ENCODE measurements at regions not wholly inside any gene's neighbourhood (a gene's known extent, or its start where the extent isn't known, plus 50 kb on each side); places are given as distances from the start of the nearest gene placed in this dataset.

- Mint-ChIP-seq H3K27me3 (ENCODE audit: low read depth) (no peaks in the 10 kb centered on the region; the same call in 1 of the 2 replicates), H3K4me3 (no peak overlapping the region), H3K9me3 (peaks cover 76% of the 10 kb centered on the region), H3K36me3 (peaks cover 61% of the 10 kb centered on the region), H3K4me1 (no peaks in the 10 kb centered on the region), H3K27ac (no peak overlapping the region)
- TF ChIP-seq E2F5 (CRISPR knock-in tag; IDR thresholded peaks at IDR 0.05) = no peak
- DNase-seq (ENCODE audit: low spot score) (no peak), ATAC-seq (no peak)
- ChIA-PET CTCF (no interaction called here), POLR2A (no interaction called here)
Observed at GRCh38 chr18:71107244-71107643, 818.4 kb downstream of the SOCS6 start.

GRCh38 chr18:71106701-71107100 is 817.9 kb downstream of the SOCS6 start:
- no peak for DNase-seq (ENCODE audit: low spot score)
- H3K27me3 Mint-ChIP-seq (ENCODE audit: low read depth) = no peaks in the 10 kb centered on the region; the same call in 1 of the 2 replicates
- H3K36me3 Mint-ChIP-seq = peaks cover 61% of the 10 kb centered on the region
- peaks cover 75% of the 10 kb centered on the region for H3K9me3 Mint-ChIP-seq
- ATAC-seq = no peak
- no peak overlapping the region for H3K4me3 Mint-ChIP-seq
- H3K27ac Mint-ChIP-seq = no peak overlapping the region
- no peaks in the 10 kb centered on the region for H3K4me1 Mint-ChIP-seq
- CTCF ChIA-PET = no interaction called here
- POLR2A ChIA-PET = no interaction called here
- TF ChIP-seq ZNF281 (CRISPR knock-in tag; IDR thresholded peaks at IDR 0.05) (no peak), SMAD4 (CRISPR knock-in tag; IDR thresholded peaks at IDR 0.05) (no peak), E2F1 (CRISPR knock-in tag; IDR thresholded peaks at IDR 0.05) (no peak), USF1 (CRISPR knock-in tag; IDR thresholded peaks at IDR 0.05) (no peak), AR (CRISPR knock-in tag; IDR thresholded peaks at IDR 0.05) (no peak), ESRRA (CRISPR knock-in tag; IDR thresholded peaks at IDR 0.05; ENCODE audit: borderline replicate concordance) (no peak), ZNF263 (CRISPR knock-in tag; IDR thresholded peaks at IDR 0.05; ENCODE audit: low read depth) (no peak), PRDM15 (CRISPR knock-in tag; IDR thresholded peaks at IDR 0.05) (no peak), ZNF425 (CRISPR knock-in tag; conservative IDR thresholded peaks at IDR 0.05) (no peak), ZMAT4 (CRISPR knock-in tag; IDR thresholded peaks at IDR 0.05) (no peak), JUN (CRISPR knock-in tag; IDR thresholded peaks at IDR 0.05) (no peak), FOXP4 (CRISPR knock-in tag; IDR thresholded peaks at IDR 0.05) (no peak), ZNF671 (CRISPR knock-in tag; IDR thresholded peaks at IDR 0.05) (no peak), ZNF138 (CRISPR knock-in tag; conservative IDR thresholded peaks at IDR 0.05) (no peak), RORB (CRISPR knock-in tag; IDR thresholded peaks at IDR 0.05) (no peak)
